DMS153 (cell line): ENCODE measurements at regions not wholly inside any gene's neighbourhood (a gene's known extent, or its start where the extent isn't known, plus 50 kb on each side); places are given as distances from the start of the nearest gene placed in this dataset.
"Not testable (repeated sequence)": the region's sequence is repeated elsewhere in the genome, so short reads cannot be mapped to it uniquely, and the experiment has no call there.

Experiments used
- DNase-seq: peaks from one replicate; lab custom pipeline; 2025; lab: John Stamatoyannopoulos, UW

GRCh38 chr21:31819692-31820091, 53.1 kb upstream of the HUNK start:
- not testable (repeated sequence) for DNase-seq

GRCh38 chr21:31814356-31814755, 58.5 kb upstream of the HUNK start:
- DNase-seq, result not testable (repeated sequence)

GRCh38 chr21:31813862-31814261, 59.0 kb upstream of the HUNK start:
- no peak for DNase-seq

GRCh38 chr21:31804008-31804394, 68.8 kb upstream of the HUNK start:
- DNase-seq, result peak; percentile 46

GRCh38 chr21:31803039-31804007, 69.5 kb upstream of the HUNK start:
- DNase-seq, result no peak

- DNase-seq, result no peak
Measured at GRCh38 chr21:31802331-31802730, 70.4 kb upstream of the SCAF4 start.

GRCh38 chr21:31801551-31802219, 69.8 kb upstream of the SCAF4 start:
- no peak for DNase-seq

GRCh38 chr21:31798842-31799704, 67.2 kb upstream of the SCAF4 start:
- peak; percentile 33 for DNase-seq

GRCh38 chr21:31795992-31796391, 64.1 kb upstream of the SCAF4 start:
- no peak for DNase-seq

GRCh38 chr21:31790420-31790819, 58.5 kb upstream of the SCAF4 start:
- not testable (repeated sequence) for DNase-seq

- no peak for DNase-seq
Measured at GRCh38 chr21:31788581-31788980, 56.7 kb upstream of the SCAF4 start.

- not testable (repeated sequence) for DNase-seq
Measured at GRCh38 chr21:31787691-31788090, 55.8 kb upstream of the SCAF4 start.

- DNase-seq, result no peak
Measured at GRCh38 chr21:31786164-31786920, 54.4 kb upstream of the SCAF4 start.

GRCh38 chr21:31785237-31786163, 53.6 kb upstream of the SCAF4 start:
- DNase-seq, result peak; percentile 43

- DNase-seq, result peak; percentile 63
Measured at GRCh38 chr21:31781737-31782136, 49.8 kb upstream of the SCAF4 start.
